ENCODE measurements at regions not wholly inside any gene's neighbourhood (a gene's known extent, or its start where the extent isn't known, plus 50 kb on each side); places are given as distances from the start of the nearest gene placed in this dataset.

DNA sequence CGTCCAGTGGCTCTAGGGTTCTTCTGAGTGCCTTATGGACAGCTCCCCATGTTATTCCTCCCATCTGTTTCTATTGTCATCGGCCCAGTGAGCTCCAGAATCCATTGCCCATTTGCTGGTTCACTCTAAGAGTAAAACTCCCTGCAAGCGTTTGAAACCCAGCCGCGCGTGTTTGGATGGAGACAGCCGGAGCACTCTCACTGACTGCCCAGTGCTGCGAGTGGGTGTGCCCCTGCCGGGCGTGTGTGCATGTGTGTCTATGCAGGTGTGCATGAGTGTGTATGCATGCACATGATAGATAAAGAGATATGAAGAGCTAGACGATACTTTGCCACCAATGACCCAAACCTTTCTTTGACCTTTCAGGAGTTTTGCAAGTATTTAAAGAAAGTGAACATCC, 347.2 kb upstream of the MKI67 start:
- no peak for DNase-seq

DNA sequence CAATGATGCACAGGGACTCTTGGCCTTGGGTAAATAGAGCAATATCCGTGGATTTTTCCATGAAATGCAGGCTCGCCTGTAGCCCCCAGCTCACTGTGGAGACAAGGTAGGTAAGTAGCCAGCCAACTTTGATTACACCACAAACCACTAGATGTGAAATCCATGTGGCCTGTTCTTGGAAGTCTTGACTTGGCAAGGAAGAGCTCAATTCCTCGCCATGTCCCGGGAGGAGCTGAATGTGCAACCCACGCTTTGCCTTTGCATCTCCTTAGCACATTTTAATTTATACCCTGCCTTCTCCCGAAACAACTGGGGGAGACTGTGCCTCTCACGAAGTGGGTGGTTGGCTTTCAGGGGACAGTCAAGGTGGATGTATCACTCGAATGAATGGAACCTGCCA, 347.7 kb upstream of the MKI67 start:
- no peak for DNase-seq

DNA sequence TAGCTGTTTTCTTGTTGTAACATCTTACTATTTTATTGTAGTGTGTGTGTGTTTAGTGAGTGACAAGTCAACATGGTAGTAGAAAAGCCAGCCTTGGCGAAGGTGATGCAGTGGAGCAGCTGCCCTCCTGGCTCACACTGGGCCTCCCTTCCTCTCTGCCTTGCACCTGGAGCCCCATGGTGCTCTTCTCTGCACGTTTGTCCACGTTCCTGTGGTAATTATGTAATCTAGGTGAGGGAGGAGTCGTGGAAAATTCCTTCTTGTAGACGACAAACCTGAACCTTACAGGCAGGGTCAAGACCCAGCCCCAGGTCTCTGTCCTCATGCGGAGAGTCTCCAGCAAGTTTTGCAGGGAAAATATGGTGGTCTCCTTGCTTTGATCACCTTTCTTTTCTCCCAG, 348.3 kb upstream of the MKI67 start:
- no peak for DNase-seq

DNA sequence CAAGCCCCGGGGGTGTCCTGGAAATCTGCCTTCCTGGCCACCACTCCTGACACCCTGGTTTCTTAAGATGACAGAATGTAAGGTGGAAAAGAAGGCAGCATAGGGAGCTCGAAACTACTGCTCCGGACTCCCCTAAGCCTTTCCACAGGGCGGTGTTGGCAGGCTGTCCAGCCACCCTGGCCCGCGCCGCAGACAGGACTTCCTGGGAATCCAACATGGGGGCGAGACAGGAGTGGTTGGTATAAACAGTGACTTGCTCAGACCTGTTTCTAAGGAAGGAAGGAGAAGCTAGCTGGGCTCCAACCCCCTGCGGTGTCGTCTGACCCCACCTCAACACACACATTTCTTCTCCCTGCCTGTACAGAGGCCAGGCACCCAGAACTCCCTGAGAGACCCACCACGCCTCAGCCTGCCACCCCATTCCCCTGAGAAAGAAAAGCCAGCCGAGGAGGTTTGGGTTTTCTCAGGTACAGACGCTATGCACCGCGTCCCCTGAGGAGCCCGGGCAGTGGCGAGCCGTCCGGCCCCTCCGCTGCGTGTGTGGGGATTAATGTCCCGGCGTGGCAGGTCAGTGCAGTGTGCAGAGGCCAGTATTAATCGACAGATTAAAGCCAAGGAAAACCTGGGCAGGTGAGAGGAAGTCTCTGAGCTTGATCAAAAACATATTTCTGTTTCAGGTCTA, 349.6 kb upstream of the MKI67 start:
- DNase-seq: no peak

DNA sequence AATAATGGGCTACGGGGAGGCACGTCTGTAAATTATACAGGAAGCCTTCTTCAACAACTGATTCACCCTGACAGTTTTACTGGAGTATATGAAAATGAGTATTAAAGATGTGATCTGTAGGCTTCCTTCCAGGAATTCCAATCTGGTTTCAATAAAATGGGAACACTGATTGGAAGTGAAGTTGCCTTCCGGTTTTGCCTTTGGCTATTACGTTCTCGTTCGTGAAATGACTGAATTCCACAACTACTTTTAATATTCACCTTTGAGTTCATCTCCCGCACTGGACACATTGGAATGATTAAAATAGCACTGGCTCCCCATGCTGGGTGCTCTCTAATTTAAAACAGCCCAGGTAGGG, 350.1 kb upstream of the MKI67 start:
- no peak for DNase-seq

DNA sequence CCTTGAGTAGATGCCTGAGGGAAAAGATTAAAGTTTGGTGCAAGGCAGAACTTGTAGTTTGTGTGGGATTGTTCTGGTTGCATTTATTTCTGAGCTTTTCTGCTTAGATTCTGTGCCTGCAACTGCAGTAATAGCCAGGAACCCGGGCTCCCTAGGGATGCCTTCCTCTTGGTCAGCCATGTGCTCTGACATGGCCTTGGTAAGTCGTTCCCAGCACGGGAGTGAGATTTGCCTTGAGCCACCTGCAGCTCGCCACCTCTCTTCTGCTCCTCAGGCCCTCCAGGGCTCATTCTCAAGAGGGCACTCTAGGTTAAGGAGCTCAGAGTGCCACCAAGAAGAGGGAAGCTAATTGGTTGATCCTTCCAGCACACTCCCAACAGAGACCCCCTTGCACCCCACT, 350.6 kb upstream of the MKI67 start:
- DNase-seq: no peak

DNA sequence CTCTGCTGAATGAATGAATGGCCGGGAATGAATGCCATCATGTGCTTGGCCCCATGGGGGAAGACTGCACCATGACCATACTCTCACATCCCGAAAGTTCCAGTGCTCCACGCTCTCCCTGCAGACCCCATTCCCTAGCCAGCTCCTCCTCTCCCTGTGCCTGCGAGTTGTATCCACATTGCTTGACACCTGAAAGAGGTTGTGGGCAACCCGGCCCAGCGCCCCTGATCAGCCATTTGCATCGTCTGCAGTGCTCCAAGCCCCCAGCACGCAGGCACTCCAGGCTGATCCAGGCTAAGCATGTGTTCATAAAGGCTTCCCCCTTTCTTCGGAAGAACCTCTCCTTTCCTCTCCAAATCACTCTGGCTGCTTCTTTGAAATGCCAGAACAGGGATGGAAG, 354.4 kb upstream of the MKI67 start:
- DNase-seq: no peak

DNA sequence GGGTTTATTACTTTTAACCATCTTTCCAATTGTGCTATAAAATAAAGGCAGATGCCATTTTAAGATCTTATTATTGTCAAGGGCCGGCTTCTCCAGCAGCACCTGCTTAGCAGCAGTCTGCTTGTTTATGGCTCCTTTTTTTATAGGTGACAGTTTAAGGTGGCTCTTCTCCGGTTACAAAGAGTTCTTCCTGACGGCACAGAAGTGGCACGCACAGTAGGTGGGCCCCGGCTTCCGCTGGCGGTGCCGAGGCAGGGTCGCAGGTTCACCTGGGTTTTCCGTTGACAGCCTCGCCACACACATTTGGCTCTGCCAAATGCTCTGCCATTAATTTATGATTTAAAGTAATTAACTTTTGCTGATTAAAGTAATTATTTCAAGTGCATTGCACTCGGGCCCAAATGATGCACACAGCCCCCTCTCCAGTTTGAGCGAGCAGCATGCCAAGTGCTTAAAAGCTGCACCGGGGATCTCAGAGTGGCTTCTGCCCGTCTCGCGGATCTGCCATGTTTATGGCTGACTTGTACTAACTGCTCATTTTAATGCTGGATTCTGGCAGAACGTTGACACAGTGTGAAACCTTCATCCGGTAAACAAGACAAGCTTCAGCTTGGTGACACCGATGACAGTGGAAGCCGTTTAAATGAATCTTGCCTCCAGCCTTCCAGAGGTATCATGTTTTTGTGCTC, 355.1 kb upstream of the MKI67 start:
- DNase-seq: peak; percentile 6

DNA sequence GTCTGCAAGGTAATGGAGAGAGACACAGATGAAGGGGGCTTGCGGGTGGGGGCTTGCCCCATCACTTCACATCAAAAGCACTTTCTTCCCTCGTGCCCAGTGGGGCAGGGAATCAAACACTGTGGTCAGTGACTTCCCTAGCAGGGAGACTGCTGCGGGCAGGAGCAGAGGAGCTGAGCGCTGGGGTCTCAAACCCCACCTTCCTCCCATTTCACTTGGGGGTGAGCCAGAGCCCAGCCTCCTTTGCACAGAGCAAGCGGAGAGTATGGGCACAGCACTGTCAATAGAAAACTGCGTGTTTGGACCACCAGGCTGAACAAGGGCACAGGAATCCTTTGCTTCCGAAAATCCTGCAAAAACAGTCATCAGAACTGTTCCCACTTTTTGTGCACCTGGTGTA, 355.8 kb upstream of the MKI67 start:
- no peak for DNase-seq

DNA sequence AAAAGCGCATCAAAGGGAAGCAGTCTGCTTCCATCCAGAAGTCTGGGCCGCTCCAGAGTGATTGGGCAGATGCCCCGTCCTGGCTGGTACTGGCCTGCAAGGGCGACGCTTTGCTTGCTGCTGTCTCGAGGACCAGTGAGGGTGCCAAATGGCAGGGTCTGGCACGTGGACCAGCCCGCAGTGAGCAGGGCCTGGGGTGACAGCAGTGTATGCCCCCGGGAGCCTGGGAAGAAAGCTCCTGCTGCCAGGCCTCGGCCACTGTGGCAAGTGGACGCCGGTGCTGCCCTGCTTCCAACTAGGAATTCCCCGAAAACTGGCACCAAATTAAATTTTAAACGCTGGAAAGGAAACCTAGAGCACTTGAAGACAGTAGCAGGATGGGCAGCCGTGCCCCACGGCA, 357.0 kb upstream of the MKI67 start:
- DNase-seq: no peak

DNA sequence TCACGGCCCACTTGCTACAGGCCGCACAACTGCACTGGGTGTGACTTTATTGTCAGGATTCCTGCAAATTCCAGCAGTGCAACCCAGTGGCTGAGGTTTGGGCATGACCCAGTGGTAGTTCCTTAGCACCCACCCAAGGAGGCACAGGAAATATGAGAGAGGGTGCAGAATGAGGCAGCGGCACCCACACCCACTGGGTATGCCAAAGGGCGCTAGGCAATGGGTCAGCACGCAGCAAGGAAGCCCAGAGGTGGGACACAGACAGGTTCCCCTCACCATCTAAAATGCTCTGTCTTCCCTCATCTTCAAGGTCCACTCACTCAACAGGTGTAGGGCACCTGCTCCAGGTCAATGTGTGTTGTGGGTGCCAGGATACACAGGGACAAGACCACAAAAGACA, 357.8 kb upstream of the MKI67 start:
- no peak for DNase-seq

DNA sequence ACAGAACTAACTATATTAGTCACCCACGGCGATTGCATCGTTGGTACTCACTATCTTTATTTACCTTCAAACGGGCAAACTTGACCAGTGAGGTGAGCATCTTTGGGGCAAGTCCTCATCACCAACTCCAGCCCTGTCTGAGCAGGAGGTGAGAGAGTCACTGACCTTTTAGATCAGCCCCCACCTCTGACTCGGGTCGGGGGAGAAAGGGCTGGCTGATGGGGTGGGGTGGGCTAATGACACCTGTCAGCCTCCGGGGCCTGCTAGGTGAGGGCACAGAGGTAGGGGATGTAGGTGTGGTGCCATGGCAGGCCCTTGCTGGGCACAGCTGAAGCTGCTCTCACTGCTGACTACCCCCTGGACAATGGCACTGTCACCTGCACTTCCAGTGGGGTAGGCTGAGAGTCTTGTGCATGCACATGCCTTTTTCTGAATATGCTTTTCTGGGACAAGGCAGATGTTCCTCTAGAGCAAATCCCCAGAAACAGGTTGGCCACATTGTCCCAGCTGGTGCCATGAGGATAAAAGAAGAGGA, 359.5 kb upstream of the MKI67 start:
- no peak for DNase-seq

DNA sequence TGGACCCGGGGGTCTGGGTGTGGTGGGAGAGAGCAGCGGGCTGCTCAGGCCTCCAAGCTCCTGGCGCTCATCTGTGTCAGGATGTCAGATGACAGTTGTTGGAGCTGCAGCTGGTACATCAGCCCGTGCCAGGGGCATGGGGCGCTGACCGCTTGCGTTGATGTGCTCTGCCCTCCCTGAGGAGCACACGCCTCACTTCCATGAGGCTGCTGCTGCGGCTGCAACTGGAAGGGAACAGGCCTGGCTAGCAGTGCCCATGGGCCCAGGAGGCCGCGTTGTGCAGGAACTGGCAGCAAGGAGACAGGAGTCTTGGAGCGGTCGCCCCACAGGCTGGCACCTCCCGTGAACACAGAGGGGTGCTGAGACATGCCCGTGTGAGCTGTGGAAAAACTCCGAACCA, 361.3 kb upstream of the MKI67 start:
- DNase-seq: no peak

DNA sequence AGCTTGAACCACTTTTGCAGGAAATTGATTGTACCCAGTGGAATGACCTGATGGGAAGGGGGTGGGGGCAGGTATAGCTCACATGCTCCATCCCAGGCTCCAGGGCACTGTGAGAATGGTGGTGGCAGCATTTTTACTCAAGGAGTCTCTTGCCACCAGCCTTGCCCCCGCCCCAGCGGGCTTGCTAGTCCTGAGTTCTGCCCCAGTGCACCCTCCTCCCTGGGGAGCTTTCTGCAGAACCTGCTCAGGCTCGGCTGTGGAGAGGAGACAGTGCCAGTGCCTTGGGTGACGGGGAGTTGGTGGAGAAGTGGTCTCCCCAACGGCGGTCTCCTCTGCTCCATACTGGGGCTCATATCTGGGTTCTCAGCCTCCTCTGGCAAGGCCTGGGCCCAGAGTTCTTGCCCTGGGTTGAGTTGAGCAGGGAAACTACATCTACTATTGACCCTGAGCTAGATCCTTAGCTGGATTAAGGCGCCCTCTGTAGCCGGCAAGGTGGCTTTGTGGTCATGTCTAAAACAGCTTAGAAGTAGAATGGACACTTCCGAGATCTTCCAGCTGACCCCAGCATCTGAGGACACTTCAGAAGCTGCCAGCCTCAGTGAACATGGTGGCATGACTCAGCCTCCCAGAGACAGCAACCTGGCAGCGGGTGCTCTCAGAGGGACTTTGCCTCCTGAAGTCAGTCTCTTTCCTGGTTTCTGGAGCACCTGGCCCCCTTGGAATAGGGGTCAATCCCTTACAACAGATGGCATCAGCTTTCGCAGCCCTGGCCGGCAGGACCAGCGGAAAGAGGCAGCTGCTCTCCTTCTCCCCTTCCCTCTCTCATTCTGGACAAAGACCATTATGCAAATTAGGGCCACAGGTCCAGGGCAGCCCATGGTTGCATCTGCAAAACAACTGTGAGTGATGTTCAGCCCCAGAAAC, 363.4 kb upstream of the MKI67 start:
- DNase-seq: no peak

DNA sequence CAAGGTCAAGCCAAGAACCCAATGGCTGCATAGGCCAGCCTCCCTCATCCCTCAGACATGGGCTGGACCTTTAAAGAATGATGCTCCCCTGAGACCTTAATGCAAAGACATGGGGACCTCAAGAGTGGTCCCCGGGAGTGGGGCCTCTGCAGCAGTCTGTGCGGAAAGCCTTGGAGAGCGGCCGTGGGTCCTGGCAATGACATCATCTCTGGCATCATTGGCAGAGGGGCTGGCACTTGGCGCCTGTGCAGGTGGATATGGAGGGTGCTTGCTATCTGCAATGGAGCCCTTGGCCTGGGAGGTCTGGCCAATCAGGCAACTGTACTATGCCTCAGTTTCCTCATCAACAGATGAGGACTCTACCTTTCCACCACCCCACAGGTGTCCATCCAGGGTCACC, 365.5 kb upstream of the MKI67 start:
- no peak for DNase-seq

DNA sequence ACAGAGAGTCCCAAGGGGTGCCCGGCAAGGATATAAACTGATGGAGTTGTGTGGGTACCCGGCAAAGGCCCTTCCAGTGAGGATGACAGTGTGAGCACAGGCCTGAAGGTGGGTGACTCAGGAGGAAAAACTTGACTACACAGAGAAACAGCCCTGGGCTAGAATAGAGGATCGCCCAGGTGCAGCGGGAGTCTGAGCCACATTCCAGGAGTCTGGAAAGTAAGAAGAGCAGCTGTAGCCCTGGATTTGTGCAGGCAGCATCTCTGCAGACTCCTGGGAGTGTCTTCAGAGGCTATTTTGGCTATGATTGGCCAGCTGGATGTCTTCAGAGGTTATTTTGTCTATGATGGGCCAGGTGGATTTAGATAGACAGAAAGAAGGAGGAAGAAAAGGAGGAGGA, 367.6 kb upstream of the MKI67 start:
- DNase-seq: no peak

DNA sequence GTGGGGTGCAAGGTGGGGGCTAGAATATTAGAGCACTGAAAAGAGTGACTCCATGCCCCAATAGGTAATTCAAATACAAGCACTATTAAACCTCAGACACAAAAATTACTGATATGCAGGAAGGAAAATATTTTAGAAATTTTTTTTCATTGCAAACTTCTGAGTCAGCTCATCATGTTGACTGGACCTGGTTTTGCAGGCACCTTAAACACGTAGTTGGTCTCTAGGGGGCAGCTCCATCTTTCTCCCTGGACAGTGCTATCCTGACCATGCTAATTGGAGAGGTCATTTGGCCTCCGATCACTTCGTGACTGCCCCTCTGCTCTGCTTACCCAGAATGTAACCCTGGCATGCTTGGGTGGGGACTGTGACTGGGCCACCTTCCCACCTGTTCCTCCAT, 368.4 kb upstream of the MKI67 start:
- DNase-seq: no peak

DNA sequence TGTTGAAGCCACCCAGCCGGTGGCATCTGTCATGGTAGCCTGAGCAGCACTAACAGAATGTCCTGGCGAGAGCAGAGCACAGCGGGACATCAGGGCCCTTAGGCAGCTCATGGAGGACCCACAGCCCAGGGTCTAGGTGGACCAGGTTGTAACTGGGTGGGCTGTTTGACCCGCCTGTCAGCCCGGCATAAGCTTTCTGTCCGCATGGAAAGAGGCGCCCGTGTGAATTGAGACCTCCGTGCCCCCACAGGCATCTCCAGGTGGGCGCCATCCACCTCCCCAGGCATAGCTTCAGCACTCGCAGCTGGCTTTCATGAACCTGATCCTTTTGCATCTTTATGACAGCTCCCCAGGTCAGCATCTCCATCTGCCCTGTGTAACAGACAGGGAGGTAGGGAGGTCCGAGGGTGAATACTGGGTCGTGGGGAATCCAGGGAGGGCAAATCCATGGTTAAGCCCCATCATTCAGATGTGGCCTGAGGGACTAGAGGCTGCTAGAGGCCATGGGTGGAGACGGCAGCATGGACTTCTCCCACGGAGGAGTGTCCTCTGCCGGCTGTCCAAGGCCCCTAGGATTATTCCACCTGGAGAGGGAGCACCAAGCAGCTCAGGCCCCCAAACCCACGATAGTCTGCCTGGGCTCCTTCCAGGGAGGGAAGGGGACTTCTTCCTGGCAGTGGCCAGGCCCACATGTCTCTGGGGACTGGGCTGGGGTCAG, 371.6 kb upstream of the MKI67 start:
- no peak for DNase-seq

DNA sequence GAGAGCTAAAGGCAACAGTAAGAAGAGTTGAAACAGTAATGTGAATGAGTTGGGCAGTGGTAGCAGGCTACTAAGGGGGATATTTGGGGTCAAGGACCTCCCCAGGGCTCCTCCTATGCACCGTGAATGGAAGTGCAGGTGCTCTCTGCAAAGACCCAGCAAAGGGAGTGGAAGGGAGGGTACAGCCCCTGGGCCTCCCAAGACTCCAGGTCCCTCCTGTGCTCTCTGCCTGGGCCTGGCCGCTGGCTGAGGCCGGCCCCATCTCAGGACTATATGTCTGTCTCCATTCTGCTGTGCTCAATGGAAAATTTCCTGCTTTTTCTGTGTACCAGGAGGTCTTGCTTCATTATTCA, 372.1 kb upstream of the MKI67 start:
- no peak for DNase-seq

DNA sequence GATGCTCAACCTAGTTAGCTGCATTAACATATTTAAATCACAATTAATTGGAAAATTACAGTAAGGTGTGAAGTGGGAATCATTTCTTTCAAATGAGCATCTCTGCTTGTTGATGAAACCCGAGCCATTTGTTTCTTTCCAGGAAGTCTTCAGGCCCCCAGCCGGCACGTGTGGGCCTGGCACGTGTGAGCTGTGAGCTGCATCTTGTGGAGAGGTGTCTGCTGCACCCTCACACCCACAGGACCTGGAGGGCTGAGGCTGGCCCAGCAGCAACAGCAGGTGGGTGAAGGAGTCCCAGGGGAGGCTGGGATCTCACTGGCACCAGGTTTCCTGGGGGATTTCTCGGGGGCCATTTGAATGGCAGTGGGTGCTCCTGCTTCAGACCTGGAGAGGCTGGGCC, 372.5 kb upstream of the MKI67 start:
- no peak for DNase-seq

DNA sequence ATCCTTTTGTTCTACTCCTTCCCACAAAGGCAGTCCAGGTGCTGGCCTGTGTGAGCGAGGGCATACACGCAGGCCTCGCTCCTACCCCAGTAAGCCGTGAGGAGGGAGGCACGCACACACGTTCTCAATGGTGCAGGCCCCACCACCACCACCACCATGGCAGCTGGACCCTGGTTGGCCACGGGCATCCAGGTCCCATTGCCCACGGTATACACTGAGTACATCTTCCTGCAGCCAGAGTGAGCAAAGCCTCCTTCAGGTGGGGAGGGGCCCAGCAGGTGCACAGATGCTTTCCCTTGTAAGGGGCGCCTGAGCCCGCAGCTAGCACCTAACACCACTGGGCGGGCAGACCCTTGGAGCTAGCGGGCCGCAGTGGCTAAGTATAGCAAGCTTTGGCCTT, 373.3 kb upstream of the MKI67 start:
- no peak for DNase-seq

DNA sequence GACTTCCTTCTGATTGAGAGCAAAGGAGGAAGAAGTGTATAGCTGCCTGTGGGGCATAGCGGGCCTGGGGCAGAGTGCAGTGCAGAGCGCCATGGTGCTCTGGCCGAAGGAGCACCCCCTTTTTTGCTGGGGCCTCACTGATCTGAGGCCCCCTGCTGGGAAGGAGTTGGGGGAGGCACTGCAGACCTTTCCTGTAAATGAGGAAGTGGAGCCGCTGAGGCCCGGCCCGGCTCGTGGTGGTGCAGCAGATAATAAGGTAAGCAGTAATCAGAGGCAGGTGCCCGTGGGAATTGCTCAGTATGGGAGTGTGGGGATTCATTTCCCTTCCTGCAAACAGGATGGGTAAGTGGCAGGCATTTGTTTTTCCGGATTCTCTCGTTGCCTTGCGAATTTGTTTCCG, 373.7 kb upstream of the MKI67 start:
- DNase-seq: no peak

DNA sequence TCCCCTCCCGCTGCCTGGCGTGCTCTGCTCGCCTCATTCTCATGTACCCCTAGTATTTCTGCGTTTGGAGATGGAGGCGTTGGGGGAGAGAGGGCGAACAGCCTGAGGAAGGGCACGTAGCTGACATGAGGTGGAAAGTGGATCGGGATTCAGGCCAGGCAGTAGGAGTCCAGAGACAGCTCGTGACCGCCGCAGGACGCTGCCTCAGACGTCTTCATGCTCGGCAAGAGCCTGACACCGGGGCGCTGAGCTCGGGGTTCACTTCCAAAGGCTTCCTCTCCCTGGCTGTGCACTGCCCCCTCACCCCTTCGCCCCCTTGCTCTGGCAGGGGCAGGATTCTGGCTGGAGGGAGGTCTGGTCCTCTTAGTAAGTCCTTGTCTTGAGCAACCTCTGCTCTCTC, 374.4 kb upstream of the MKI67 start:
- no peak for DNase-seq

Measured in NCI-H69 (cell line).